MCF 10A (cell line): ENCODE measurements at regions not wholly inside any gene's neighbourhood (a gene's known extent, or its start where the extent isn't known, plus 50 kb on each side); places are given as distances from the start of the nearest gene placed in this dataset.

Experiments
- BruUV-seq: library from RNA; stranded (reverse); fragments of 400-500 nt; replicated peaks from 2 replicates; lab custom pipeline; 2021; lab: Mats Ljungman, UMichigan
- CTCF ChIA-PET: fragments of 300-600 bp; sonication (Branson Sonifier 250); formaldehyde crosslinking; extraction: SDS; loops from one replicate; lab custom pipeline; 2021; ENCODE audit warnings: antibody characterized with exemption, inconsistent platforms; lab: Yijun Ruan, JAX
- POLR2A ChIA-PET: fragments of 300-600, 350-650 bp; sonication (Branson Sonifier 250); formaldehyde crosslinking; extraction: SDS; loops from one replicate; lab custom pipeline; 2020; ENCODE audit warnings: antibody characterized with exemption, inconsistent platforms; lab: Yijun Ruan, JAX
- DNase-seq: peaks from one replicate; pipeline ENCODE4 v3.0.0-alpha.2; 2018; ENCODE audit not compliant: unreplicated experiment
- H3K27ac Mint-ChIP-seq: one replicate; pipeline ENCODE4 v1.8.0; 2022; ENCODE audit warnings: mild to moderate bottlenecking, low read depth, mixed read lengths; ENCODE audit not compliant: unreplicated experiment
- H3K27me3 Mint-ChIP-seq: one replicate; pipeline ENCODE4 v1.8.0; 2022; ENCODE audit warnings: mixed read lengths; ENCODE audit not compliant: insufficient read depth, unreplicated experiment
- H3K36me3 Mint-ChIP-seq: one replicate; pipeline ENCODE4 v1.8.0; 2022; ENCODE audit warnings: mild to moderate bottlenecking, moderate library complexity, mixed read lengths; ENCODE audit not compliant: insufficient read depth, unreplicated experiment
- H3K4me1 Mint-ChIP-seq: one replicate; pipeline ENCODE4 v1.8.0; 2022; ENCODE audit warnings: mixed read lengths; ENCODE audit not compliant: insufficient read depth, unreplicated experiment
- H3K4me3 Mint-ChIP-seq: one replicate; pipeline ENCODE4 v1.8.0; 2022; ENCODE audit warnings: mild to moderate bottlenecking, moderate library complexity, mixed read lengths; ENCODE audit not compliant: unreplicated experiment
- H3K9me3 Mint-ChIP-seq: one replicate; pipeline ENCODE4 v1.8.0; 2022; ENCODE audit warnings: mixed read lengths; ENCODE audit not compliant: unreplicated experiment
- CTCF ChIP-seq: fragments of 200-600 bp; IDR thresholded peaks from one replicate; pipeline ENCODE4 v1.8.0; 2022; ENCODE audit warnings: antibody characterized with exemption, mild to moderate bottlenecking; ENCODE audit not compliant: unreplicated experiment
- intact Hi-C: fragments of 100-400 bp; cut with micrococcal nuclease; formaldehyde crosslinking; loops from 2 replicates; pipeline ENCODE4 v1.14.1; 2022

GRCh38 chr5:155587458-155587857 lies 573.9 kb downstream of the KIF4B start:
- intact Hi-C loops = no loop called here
- ChIA-PET CTCF (interaction anchor here (0.6 kb wide), 4 partner anchors 10 to 603 kb away, joined by 3 read pairs; no protein-coding TSS in a partner anchor), POLR2A (no interaction called here)
- H3K27me3 Mint-ChIP-seq = no peaks in the 10 kb centered on the region
- H3K27ac Mint-ChIP-seq = no peak overlapping the region
- H3K9me3 Mint-ChIP-seq = no peaks in the 10 kb centered on the region
- no peak for DNase-seq
- peaks cover 7% of the 10 kb centered on the region for H3K4me1 Mint-ChIP-seq
- no peaks in the 10 kb centered on the region for H3K36me3 Mint-ChIP-seq
- no peak for TF ChIP-seq CTCF
- H3K4me3 Mint-ChIP-seq = no peak overlapping the region
- no TSS peak for BruUV-seq

- intact Hi-C loops = no loop called here
- no peak overlapping the region for H3K4me3 Mint-ChIP-seq
- POLR2A ChIA-PET = no interaction called here
Measured at GRCh38 chr5:155591273-155591672, 577.7 kb downstream of the KIF4B start.

GRCh38 chr5:155594270-155594669 lies 580.7 kb downstream of the KIF4B start:
- BruUV-seq = no TSS peak
- no peak overlapping the region for H3K4me3 Mint-ChIP-seq
- no peaks in the 10 kb centered on the region for H3K36me3 Mint-ChIP-seq
- H3K4me1 Mint-ChIP-seq = no peaks in the 10 kb centered on the region
- intact Hi-C loops = no loop called here
- CTCF ChIA-PET = interaction anchor here (0.6 kb wide), 1 partner anchor 93 kb away, joined by 5 read pairs; no protein-coding TSS in a partner anchor
- no peak for TF ChIP-seq CTCF
- H3K27me3 Mint-ChIP-seq = no peaks in the 10 kb centered on the region
- POLR2A ChIA-PET = no interaction called here
- no peak for DNase-seq
- no peaks in the 10 kb centered on the region for H3K9me3 Mint-ChIP-seq
- no peak overlapping the region for H3K27ac Mint-ChIP-seq

More at GRCh38 chr5:155591273-155591672, 577.7 kb downstream of the KIF4B start:
- no peak for DNase-seq
- BruUV-seq = no TSS peak
- CTCF ChIA-PET = no interaction called here
- no peaks in the 10 kb centered on the region for H3K9me3 Mint-ChIP-seq
- no peaks in the 10 kb centered on the region for H3K27me3 Mint-ChIP-seq
- peaks cover 7% of the 10 kb centered on the region for H3K4me1 Mint-ChIP-seq
- no peaks in the 10 kb centered on the region for H3K36me3 Mint-ChIP-seq
- no peak overlapping the region for H3K27ac Mint-ChIP-seq
- TF ChIP-seq CTCF = no peak

GRCh38 chr5:155595791-155596190 lies 582.2 kb downstream of the KIF4B start:
- H3K9me3 Mint-ChIP-seq = no peaks in the 10 kb centered on the region
- BruUV-seq = no TSS peak
- H3K4me3 Mint-ChIP-seq = no peak overlapping the region
- POLR2A ChIA-PET = no interaction called here
- CTCF ChIA-PET = interaction anchor here (0.5 to 1.7 kb wide), 4 partner anchors 20 to 637 kb away, joined by 3 to 5 read pairs (median 4); no protein-coding TSS in a partner anchor
- H3K27me3 Mint-ChIP-seq = no peaks in the 10 kb centered on the region
- no peak for TF ChIP-seq CTCF
- no peaks in the 10 kb centered on the region for H3K4me1 Mint-ChIP-seq
- intact Hi-C loops = no loop called here
- no peak overlapping the region for H3K27ac Mint-ChIP-seq
- no peaks in the 10 kb centered on the region for H3K36me3 Mint-ChIP-seq
- no peak for DNase-seq
